IPS-20b (cell line): ENCODE measurements at regions not wholly inside any gene's neighbourhood (a gene's known extent, or its start where the extent isn't known, plus 50 kb on each side); places are given as distances from the start of the nearest gene placed in this dataset.

Experiments
- H3K27ac ChIP-seq: one replicate; pipeline ENCODE4 v1.5.1; 2013; ENCODE audit warnings: low read length
- H3K27me3 ChIP-seq: 2 replicates; pipeline ENCODE4 v1.6.1; 2013; ENCODE audit warnings: mild to moderate bottlenecking, low read length, inconsistent platforms; ENCODE audit not compliant: insufficient read depth
- H3K36me3 ChIP-seq: 2 replicates; pipeline ENCODE4 v1.6.1; 2013; ENCODE audit warnings: low read depth, mild to moderate bottlenecking, inconsistent platforms, low read length, moderate library complexity; ENCODE audit not compliant: insufficient read depth
- H3K4me1 ChIP-seq: 2 replicates; pipeline ENCODE4 v1.6.1; 2013; ENCODE audit warnings: mild to moderate bottlenecking, control low read depth, inconsistent platforms, low read length, moderate library complexity; ENCODE audit not compliant: insufficient read depth
- H3K4me3 ChIP-seq: 2 replicates; pipeline ENCODE4 v1.5.1; 2013; ENCODE audit warnings: mild to moderate bottlenecking, low read length, inconsistent platforms
- H3K9ac ChIP-seq: 2 replicates; pipeline ENCODE4 v1.6.1; 2013; ENCODE audit warnings: low read depth, mild to moderate bottlenecking, inconsistent platforms, low read length, moderate library complexity
- H3K9me3 ChIP-seq: 2 replicates; pipeline ENCODE4 v1.6.1; 2013; ENCODE audit warnings: mild to moderate bottlenecking, low read depth, low read length, inconsistent platforms; ENCODE audit not compliant: insufficient read depth

DNA sequence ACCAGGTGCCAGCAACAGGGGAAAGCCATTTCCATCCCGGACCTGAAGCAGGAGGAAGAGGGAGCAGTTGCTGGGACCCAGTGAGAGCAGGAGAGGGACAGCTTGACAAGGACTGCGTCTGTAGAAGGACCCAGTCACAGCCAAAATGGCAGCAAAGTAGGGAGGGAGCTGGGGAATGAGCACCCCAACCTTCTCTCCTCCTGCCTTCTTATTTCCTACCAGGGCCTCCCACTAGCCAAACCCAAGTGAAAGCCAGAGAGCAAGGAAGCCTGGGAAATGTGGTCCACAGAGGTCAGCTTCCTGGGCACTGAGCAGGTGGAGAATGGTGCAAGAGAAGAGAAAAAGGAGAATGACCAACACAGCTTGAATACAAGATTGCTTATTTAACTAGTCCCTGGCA lies 108.5 kb upstream of the MYL2 start:
- no peak overlapping the region for H3K9ac ChIP-seq
- H3K27ac ChIP-seq: no peak overlapping the region
- peaks cover 35% of the 10 kb centered on the region for H3K27me3 ChIP-seq
- H3K4me3 ChIP-seq: no peak overlapping the region
- H3K9me3 ChIP-seq: no peaks in the 10 kb centered on the region
- H3K4me1 ChIP-seq: peaks cover 14% of the 10 kb centered on the region; the same call in 1 of the 2 replicates
- no peaks in the 10 kb centered on the region for H3K36me3 ChIP-seq

GRCh38 chr12:111027431-111027830 lies 107.1 kb upstream of the MYL2 start:
- Histone ChIP-seq H3K4me3 (no peak overlapping the region), H3K36me3 (no peaks in the 10 kb centered on the region), H3K27me3 (peaks cover 29% of the 10 kb centered on the region), H3K9me3 (no peaks in the 10 kb centered on the region), H3K27ac (no peak overlapping the region), H3K9ac (no peak overlapping the region), H3K4me1 (peaks cover 10% of the 10 kb centered on the region; the same call in 1 of the 2 replicates)

- H3K9me3 ChIP-seq: no peaks in the 10 kb centered on the region
- H3K27ac ChIP-seq: no peak overlapping the region
- no peak overlapping the region for H3K9ac ChIP-seq
- no peaks in the 10 kb centered on the region for H3K36me3 ChIP-seq
- no peak overlapping the region for H3K4me3 ChIP-seq
- peaks cover 8% of the 10 kb centered on the region; the same call in 1 of the 2 replicates for H3K4me1 ChIP-seq
- peaks cover 14% of the 10 kb centered on the region for H3K27me3 ChIP-seq
These were observed 105.5 kb upstream of the MYL2 start for GRCh38 chr12:111025792-111026430.

GRCh38 chr12:111025301-111025700 lies 104.9 kb upstream of the MYL2 start:
- Histone ChIP-seq H3K4me1 (peaks cover 2% of the 10 kb centered on the region; the same call in 1 of the 2 replicates), H3K9me3 (no peaks in the 10 kb centered on the region), H3K27ac (no peak overlapping the region), H3K4me3 (no peak overlapping the region), H3K27me3 (peaks cover 13% of the 10 kb centered on the region; the same call in 1 of the 2 replicates), H3K36me3 (no peaks in the 10 kb centered on the region), H3K9ac (no peak overlapping the region)

DNA sequence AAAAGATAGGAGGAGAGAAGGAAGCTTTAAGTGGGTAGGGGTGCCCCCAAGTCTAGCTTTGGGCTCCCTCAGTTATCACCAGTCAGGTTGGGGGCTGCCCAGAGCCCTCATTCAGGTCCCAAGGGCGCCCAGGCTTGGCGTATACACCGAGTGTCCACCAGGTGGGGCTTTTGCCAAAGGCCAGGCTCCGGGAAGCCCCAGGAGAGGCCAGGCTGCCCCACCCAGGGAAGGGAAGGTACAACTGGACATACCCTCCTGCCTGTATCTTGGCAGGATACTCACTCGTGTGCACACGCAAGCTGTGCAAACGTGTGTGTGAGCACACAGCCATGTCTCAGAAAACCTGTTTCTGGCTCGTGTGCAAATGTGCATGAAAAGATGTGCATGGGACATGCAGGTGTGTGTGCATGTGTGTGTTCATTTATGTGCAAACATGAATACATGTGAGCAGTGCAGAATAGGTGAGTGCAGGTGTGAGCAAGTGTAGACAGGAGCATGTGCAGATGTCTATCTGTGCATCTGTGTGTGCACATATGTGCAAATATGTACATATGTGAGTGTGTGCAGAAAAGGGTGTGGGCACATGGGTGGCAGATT lies 103.9 kb upstream of the MYL2 start:
- H3K4me1 ChIP-seq: no peaks in the 10 kb centered on the region
- peaks cover 13% of the 10 kb centered on the region; the same call in 1 of the 2 replicates for H3K27me3 ChIP-seq
- no peak overlapping the region for H3K27ac ChIP-seq
- no peaks in the 10 kb centered on the region for H3K9me3 ChIP-seq
- no peaks in the 10 kb centered on the region for H3K36me3 ChIP-seq
- H3K4me3 ChIP-seq: no peak overlapping the region
- no peak overlapping the region for H3K9ac ChIP-seq

DNA sequence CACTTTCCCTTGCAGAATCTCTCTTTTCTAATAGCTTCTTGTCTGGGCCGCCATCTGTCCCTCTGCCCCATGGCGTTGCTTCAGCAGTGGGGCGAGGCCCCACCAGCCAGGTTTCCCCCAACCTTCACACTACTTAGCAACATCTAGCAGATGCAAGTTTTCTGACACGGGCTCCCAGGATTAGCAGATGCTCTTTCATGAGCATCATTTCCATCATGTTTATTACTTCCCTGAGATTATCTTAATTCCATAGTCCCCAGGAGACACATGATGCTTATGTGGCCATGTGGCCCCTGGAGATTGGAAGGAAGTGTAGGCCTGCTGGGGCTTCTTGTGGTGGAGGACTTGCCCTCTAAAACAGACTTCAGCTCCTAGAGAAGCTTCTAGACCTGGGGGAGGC lies 102.0 kb upstream of the MYL2 start:
- Histone ChIP-seq H3K4me3 (no peak overlapping the region), H3K9me3 (no peaks in the 10 kb centered on the region), H3K9ac (no peak overlapping the region), H3K27ac (no peak overlapping the region), H3K4me1 (no peaks in the 10 kb centered on the region), H3K36me3 (no peaks in the 10 kb centered on the region), H3K27me3 (peaks cover 13% of the 10 kb centered on the region; the same call in 1 of the 2 replicates)

DNA sequence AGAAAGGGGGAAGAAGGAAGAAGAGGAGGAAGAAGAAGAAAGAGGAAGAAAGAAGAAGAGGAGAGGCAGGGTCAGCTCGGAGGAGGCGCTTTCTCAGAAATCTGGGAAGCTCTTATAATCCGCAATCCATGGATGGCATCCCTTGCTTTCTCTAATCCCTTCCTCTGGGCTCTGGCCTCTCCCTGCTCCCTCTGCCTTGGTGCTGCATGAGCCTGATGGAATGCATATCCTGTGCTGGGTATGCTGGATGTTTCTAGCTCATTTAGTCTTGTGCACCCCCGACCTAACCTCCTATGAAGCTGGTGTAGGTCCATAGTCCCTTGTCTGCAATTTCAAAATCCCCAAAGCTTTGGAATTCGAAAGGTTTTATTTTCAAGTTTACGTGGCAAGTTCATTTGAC lies 94.2 kb upstream of the MYL2 start:
- Histone ChIP-seq H3K36me3 (no peaks in the 10 kb centered on the region), H3K9ac (no peak overlapping the region), H3K4me1 (no peaks in the 10 kb centered on the region), H3K4me3 (no peak overlapping the region), H3K9me3 (no peaks in the 10 kb centered on the region), H3K27ac (no peak overlapping the region), H3K27me3 (peaks cover 11% of the 10 kb centered on the region)

DNA sequence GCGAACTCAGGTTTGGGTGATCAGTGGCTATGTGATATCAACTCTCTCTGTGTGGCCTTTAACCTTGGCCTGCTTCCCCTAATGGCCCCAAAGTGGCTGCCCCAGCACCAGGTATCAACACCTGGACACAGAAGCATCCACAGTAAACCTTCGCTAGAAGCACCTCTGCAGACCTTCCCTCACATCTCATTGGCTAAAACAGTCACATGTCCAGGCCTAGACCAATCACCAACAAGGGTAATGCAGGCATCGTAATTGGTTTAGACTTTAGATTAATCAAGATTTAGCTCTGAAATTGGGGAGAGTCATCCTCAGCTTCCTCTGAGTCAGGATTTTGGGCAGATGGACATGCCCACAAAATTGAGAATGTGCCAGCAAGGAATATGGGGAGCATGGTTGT lies 92.5 kb upstream of the MYL2 start:
- Histone ChIP-seq H3K27ac (no peak overlapping the region), H3K27me3 (peaks cover 11% of the 10 kb centered on the region), H3K9me3 (no peaks in the 10 kb centered on the region), H3K9ac (no peak overlapping the region), H3K36me3 (no peaks in the 10 kb centered on the region), H3K4me1 (no peaks in the 10 kb centered on the region), H3K4me3 (no peak overlapping the region)

- Histone ChIP-seq H3K9ac (no peak overlapping the region), H3K9me3 (no peaks in the 10 kb centered on the region), H3K27ac (no peak overlapping the region), H3K27me3 (peaks cover 11% of the 10 kb centered on the region), H3K4me3 (no peak overlapping the region), H3K36me3 (no peaks in the 10 kb centered on the region), H3K4me1 (no peaks in the 10 kb centered on the region)
These were observed 91.7 kb upstream of the MYL2 start for GRCh38 chr12:111011999-111012600.

- no peak overlapping the region for H3K27ac ChIP-seq
- no peak overlapping the region for H3K9ac ChIP-seq
- peaks cover 5% of the 10 kb centered on the region; the same call in 1 of the 2 replicates for H3K27me3 ChIP-seq
- no peaks in the 10 kb centered on the region for H3K9me3 ChIP-seq
- no peak overlapping the region for H3K4me3 ChIP-seq
- no peaks in the 10 kb centered on the region for H3K4me1 ChIP-seq
- H3K36me3 ChIP-seq: no peaks in the 10 kb centered on the region
These were observed 90.7 kb upstream of the MYL2 start for GRCh38 chr12:111010916-111011657.

DNA sequence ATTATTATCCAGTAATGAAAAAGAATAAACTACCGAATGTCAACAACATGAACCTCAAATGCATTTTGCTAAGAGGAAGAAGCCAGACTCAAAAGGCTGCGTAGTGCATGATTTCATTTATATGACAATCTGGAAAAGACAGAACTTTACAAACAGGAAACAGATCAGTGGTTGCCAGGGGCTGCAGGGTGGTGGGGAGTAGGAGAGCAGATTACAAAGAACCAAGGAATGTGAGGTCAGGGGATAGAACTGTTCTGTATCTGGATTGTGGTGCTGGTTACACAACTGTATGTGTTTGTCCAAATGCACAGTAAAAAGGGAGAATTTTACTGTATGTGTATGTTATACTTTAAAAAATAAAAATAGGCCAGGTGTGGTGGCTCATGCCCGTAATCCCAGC lies 89.7 kb upstream of the MYL2 start:
- Histone ChIP-seq H3K4me3 (no peak overlapping the region), H3K27ac (no peak overlapping the region), H3K27me3 (0 out of 2 replicates have a peak, but pooled peaks cover 3% of the 10 kb centered on the region), H3K4me1 (no peaks in the 10 kb centered on the region), H3K9ac (no peak overlapping the region), H3K9me3 (no peaks in the 10 kb centered on the region), H3K36me3 (no peaks in the 10 kb centered on the region)
